Activated T-helper 2 cell treated with anti-CD3 and anti-CD28 coated beads, Interferon-gamma antibody, Interleukin-2, Interleukin-4, amounts not matched to agents 10 μg/mL and 5 μg/mL and 100 μg/mL, durations not matched to agents 14 hours and 24 hours and 36 hours (primary cell): ENCODE measurements at regions not wholly inside any gene's neighbourhood (a gene's known extent, or its start where the extent isn't known, plus 50 kb on each side); places are given as distances from the start of the nearest gene placed in this dataset.

Experiments
- DNase-seq: peaks from one replicate; pipeline ENCODE4 v3.0.0; 2021; ENCODE audit warnings: low spot score
- H3K27ac Mint-ChIP-seq: one replicate; pipeline ENCODE4 v1.8.0; 2021; ENCODE audit warnings: mixed read lengths
- H3K27me3 Mint-ChIP-seq: one replicate; pipeline ENCODE4 v1.8.0; 2021; ENCODE audit warnings: low read depth, mixed read lengths
- H3K36me3 Mint-ChIP-seq: one replicate; pipeline ENCODE4 v1.8.0; 2021; ENCODE audit warnings: low read depth, mixed read lengths
- H3K4me1 Mint-ChIP-seq: one replicate; pipeline ENCODE4 v1.8.0; 2021; ENCODE audit warnings: low read depth, mixed read lengths
- H3K4me3 Mint-ChIP-seq: one replicate; pipeline ENCODE4 v1.8.0; 2021; ENCODE audit warnings: low read depth, mild to moderate bottlenecking, moderate library complexity, mixed read lengths
- H3K9me3 Mint-ChIP-seq: one replicate; pipeline ENCODE4 v1.8.0; 2021; ENCODE audit warnings: mixed read lengths
- intact Hi-C: fragments of 100-400 bp; cut with micrococcal nuclease; formaldehyde crosslinking; loops from one replicate; pipeline ENCODE4 v1.15.1; 2023

GRCh38 chr6:15048367-15048766, 197.5 kb upstream of the JARID2 start:
- intact Hi-C loops: no loop called here

DNA sequence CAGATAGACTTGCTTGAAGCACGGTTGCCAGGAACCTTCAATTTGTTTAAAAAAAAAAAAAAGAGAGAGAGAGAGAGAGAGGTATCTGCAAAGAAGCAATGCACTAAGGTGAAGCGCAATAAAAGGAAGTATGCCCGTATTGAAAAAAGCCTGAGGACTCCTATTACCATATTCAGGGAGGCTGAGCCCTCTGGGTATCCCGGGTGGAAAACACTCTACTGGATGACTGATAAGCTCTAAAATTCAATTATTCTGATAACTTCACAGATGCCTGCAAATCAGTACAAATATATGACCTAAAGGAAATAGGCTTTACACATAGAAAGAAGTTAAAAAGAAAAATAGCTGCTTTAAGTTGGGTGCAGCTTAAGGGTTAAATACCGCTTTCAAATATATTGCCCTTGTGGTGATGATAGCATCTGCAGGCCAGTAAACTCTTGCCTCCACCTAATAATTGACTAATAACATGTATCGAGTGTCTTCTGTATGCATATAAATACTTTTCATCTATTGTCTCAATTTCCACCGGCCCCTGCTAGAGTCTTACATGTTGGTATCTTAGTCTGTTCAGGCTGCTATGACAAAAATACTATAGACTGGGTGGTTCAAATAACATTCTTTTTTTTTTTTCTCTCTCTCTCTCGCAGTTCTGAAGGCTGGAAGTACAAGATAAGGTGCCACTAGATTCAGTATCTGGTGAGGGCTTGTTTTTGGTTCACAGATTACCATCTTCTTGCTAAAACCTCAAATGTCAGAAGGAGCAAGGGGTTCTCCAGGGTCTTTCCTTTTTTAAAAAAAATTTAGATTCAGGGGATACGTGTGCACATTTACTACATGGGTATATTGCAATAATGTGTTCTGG, 187.4 kb upstream of the JARID2 start:
- intact Hi-C loops: no loop called here
- H3K27me3 Mint-ChIP-seq: peaks cover 2% of the 10 kb centered on the region
- H3K36me3 Mint-ChIP-seq: no peaks in the 10 kb centered on the region
- H3K4me3 Mint-ChIP-seq: no peak overlapping the region
- H3K27ac Mint-ChIP-seq: no peak overlapping the region
- peaks cover 11% of the 10 kb centered on the region for H3K4me1 Mint-ChIP-seq
- DNase-seq: no peak
- H3K9me3 Mint-ChIP-seq: no peaks in the 10 kb centered on the region

More at GRCh38 chr6:15048367-15048766, 197.5 kb upstream of the JARID2 start:
- DNase-seq: no peak
- Mint-ChIP-seq H3K4me3 (no peak overlapping the region), H3K36me3 (no peaks in the 10 kb centered on the region), H3K9me3 (no peaks in the 10 kb centered on the region), H3K27me3 (no peaks in the 10 kb centered on the region), H3K27ac (no peak overlapping the region), H3K4me1 (peaks cover 3% of the 10 kb centered on the region)

GRCh38 chr6:15061180-15061641, 184.7 kb upstream of the JARID2 start:
- H3K27me3 Mint-ChIP-seq: no peaks in the 10 kb centered on the region
- H3K9me3 Mint-ChIP-seq: no peaks in the 10 kb centered on the region
- H3K27ac Mint-ChIP-seq: no peak overlapping the region
- no peak for DNase-seq
- no peak overlapping the region for H3K4me3 Mint-ChIP-seq
- peaks cover 11% of the 10 kb centered on the region for H3K4me1 Mint-ChIP-seq
- H3K36me3 Mint-ChIP-seq: no peaks in the 10 kb centered on the region
- intact Hi-C loops: no loop called here

DNA sequence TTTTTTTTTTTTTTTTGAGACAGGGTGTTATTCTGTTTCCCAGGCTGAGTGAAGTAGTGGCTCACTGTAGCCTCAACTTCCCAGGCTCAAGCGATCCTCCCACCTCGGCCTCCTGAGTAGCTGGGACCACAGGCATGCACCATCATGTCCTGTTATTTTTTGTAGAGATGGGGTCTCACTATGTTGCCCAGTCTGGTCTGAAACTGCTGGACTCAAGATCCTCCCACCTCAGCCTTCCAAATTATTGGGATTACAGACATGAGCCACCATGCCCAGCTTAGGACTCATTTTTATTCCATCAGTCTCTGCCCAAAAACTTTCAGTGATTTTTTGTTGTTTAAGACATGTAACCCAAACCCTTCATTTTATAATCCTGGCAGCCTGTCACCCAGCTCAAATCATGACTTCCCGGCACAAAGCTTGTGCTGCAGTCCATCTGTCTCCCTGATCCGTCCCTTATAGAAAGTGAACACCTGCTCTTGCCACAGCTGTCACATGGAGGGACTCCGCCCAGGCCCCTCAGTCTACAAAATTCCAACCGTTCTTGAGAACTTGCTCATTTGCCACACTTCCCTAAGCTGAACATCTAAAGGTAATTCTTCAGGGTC, 183.9 kb upstream of the JARID2 start:
- H3K4me3 Mint-ChIP-seq: no peak overlapping the region
- DNase-seq: no peak
- no peak overlapping the region for H3K27ac Mint-ChIP-seq
- H3K9me3 Mint-ChIP-seq: no peaks in the 10 kb centered on the region
- no peaks in the 10 kb centered on the region for H3K27me3 Mint-ChIP-seq
- H3K36me3 Mint-ChIP-seq: no peaks in the 10 kb centered on the region
- intact Hi-C loops: no loop called here
- H3K4me1 Mint-ChIP-seq: peaks cover 14% of the 10 kb centered on the region

- no peaks in the 10 kb centered on the region for H3K9me3 Mint-ChIP-seq
- no peaks in the 10 kb centered on the region for H3K27me3 Mint-ChIP-seq
- no peak for DNase-seq
- peaks cover 14% of the 10 kb centered on the region for H3K4me1 Mint-ChIP-seq
- no peak overlapping the region for H3K27ac Mint-ChIP-seq
- no peaks in the 10 kb centered on the region for H3K36me3 Mint-ChIP-seq
- H3K4me3 Mint-ChIP-seq: no peak overlapping the region
- intact Hi-C loops: no loop called here
These were observed 183.2 kb upstream of the JARID2 start for GRCh38 chr6:15062516-15063252.

GRCh38 chr6:15063253-15063853, 182.5 kb upstream of the JARID2 start:
- intact Hi-C loops: no loop called here
- no peaks in the 10 kb centered on the region for H3K27me3 Mint-ChIP-seq
- H3K36me3 Mint-ChIP-seq: no peaks in the 10 kb centered on the region
- H3K4me1 Mint-ChIP-seq: peaks cover 11% of the 10 kb centered on the region
- no peak overlapping the region for H3K27ac Mint-ChIP-seq
- no peaks in the 10 kb centered on the region for H3K9me3 Mint-ChIP-seq
- no peak for DNase-seq
- no peak overlapping the region for H3K4me3 Mint-ChIP-seq

DNA sequence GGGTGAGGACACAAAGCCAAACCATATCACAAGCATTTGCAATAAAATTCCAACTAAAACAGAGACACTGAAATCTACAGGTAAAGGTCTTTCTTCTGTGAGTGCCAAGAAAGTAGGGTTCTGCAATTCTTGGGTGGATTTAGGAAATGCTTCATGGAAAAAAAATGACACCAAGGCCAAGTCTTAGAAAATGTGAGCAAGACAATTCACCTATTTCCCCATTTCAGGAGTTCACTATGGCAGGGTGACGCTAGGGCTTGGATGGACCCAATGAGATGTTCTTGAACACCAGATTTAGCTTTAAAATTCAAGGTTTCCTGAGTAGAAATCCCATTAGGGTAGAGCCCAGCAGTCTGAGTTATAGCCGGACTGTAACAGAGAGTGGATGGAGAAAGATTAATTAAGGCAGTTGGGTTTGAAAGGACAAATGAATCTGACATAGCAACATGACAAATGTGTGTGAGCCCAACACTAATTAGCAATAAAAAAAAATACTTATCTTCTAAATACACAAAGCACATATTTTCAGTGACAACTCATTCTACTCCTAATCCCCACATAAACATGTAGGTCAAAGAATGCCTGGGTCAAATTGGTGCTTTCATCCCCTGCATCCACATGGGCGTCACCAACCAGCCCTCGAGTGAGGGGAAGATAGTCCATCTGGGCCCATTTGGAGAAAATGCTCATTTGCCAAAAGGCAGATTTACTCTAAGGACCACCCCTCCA, 180.4 kb upstream of the JARID2 start:
- no peak overlapping the region for H3K27ac Mint-ChIP-seq
- H3K4me3 Mint-ChIP-seq: no peak overlapping the region
- H3K9me3 Mint-ChIP-seq: no peaks in the 10 kb centered on the region
- H3K36me3 Mint-ChIP-seq: no peaks in the 10 kb centered on the region
- peaks cover 6% of the 10 kb centered on the region for H3K4me1 Mint-ChIP-seq
- DNase-seq: no peak
- intact Hi-C loops: no loop called here
- H3K27me3 Mint-ChIP-seq: no peaks in the 10 kb centered on the region

- no peak overlapping the region for H3K27ac Mint-ChIP-seq
- no peaks in the 10 kb centered on the region for H3K27me3 Mint-ChIP-seq
- intact Hi-C loops: no loop called here
- H3K4me1 Mint-ChIP-seq: peaks cover 6% of the 10 kb centered on the region
- no peaks in the 10 kb centered on the region for H3K9me3 Mint-ChIP-seq
- H3K36me3 Mint-ChIP-seq: no peaks in the 10 kb centered on the region
- H3K4me3 Mint-ChIP-seq: no peak overlapping the region
- no peak for DNase-seq
These were observed 179.6 kb upstream of the JARID2 start for GRCh38 chr6:15066089-15066758.

GRCh38 chr6:15073344-15073789, 172.5 kb upstream of the JARID2 start:
- Mint-ChIP-seq H3K27me3 (no peaks in the 10 kb centered on the region), H3K9me3 (no peaks in the 10 kb centered on the region), H3K4me3 (no peak overlapping the region), H3K4me1 (peaks cover 10% of the 10 kb centered on the region), H3K36me3 (no peaks in the 10 kb centered on the region), H3K27ac (no peak overlapping the region)
- intact Hi-C loops: loop anchor here (1.0 kb wide), 1 partner anchor 50 kb away; no protein-coding TSS in a partner anchor
- DNase-seq: no peak

GRCh38 chr6:15073883-15074465, 171.9 kb upstream of the JARID2 start:
- H3K4me3 Mint-ChIP-seq: no peak overlapping the region
- DNase-seq: no peak
- H3K27ac Mint-ChIP-seq: no peak overlapping the region
- H3K9me3 Mint-ChIP-seq: no peaks in the 10 kb centered on the region
- intact Hi-C loops: loop anchor here (1.0 kb wide), 1 partner anchor 49 kb away; no protein-coding TSS in a partner anchor
- H3K4me1 Mint-ChIP-seq: peaks cover 10% of the 10 kb centered on the region
- no peaks in the 10 kb centered on the region for H3K36me3 Mint-ChIP-seq
- no peaks in the 10 kb centered on the region for H3K27me3 Mint-ChIP-seq

- Mint-ChIP-seq H3K4me1 (peaks cover 10% of the 10 kb centered on the region), H3K27ac (no peak overlapping the region), H3K9me3 (no peaks in the 10 kb centered on the region), H3K27me3 (no peaks in the 10 kb centered on the region), H3K36me3 (no peaks in the 10 kb centered on the region), H3K4me3 (no peak overlapping the region)
- intact Hi-C loops: no loop called here
- DNase-seq: no peak
These were observed 171.1 kb upstream of the JARID2 start for GRCh38 chr6:15074806-15075205.
